NB4 (cell line): ENCODE measurements at regions not wholly inside any gene's neighbourhood (a gene's known extent, or its start where the extent isn't known, plus 50 kb on each side); places are given as distances from the start of the nearest gene placed in this dataset.

Experiments used
- POLR2A ChIP-seq: IDR thresholded peaks from 2 replicates; pipeline ENCODE4 v1.6.1; 2011; ENCODE audit warnings: mild to moderate bottlenecking; ENCODE audit not compliant: insufficient read length; ENCODE audit errors: extremely low read depth
- TF ChIP-seq, protein P1 (sequence below): IDR thresholded peaks from one replicate; pipeline ENCODE4 v1.5.1; 2012; ENCODE audit warnings: low read depth, low read length

GRCh38 chr2:226680719-226681118, 118.9 kb downstream of the IRS1 start:
- TF ChIP-seq, protein P1, sequence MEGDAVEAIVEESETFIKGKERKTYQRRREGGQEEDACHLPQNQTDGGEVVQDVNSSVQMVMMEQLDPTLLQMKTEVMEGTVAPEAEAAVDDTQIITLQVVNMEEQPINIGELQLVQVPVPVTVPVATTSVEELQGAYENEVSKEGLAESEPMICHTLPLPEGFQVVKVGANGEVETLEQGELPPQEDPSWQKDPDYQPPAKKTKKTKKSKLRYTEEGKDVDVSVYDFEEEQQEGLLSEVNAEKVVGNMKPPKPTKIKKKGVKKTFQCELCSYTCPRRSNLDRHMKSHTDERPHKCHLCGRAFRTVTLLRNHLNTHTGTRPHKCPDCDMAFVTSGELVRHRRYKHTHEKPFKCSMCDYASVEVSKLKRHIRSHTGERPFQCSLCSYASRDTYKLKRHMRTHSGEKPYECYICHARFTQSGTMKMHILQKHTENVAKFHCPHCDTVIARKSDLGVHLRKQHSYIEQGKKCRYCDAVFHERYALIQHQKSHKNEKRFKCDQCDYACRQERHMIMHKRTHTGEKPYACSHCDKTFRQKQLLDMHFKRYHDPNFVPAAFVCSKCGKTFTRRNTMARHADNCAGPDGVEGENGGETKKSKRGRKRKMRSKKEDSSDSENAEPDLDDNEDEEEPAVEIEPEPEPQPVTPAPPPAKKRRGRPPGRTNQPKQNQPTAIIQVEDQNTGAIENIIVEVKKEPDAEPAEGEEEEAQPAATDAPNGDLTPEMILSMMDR = no peak
- no peak for TF ChIP-seq POLR2A
